Activated naive CD4-positive, alpha-beta T cell (primary cell): ENCODE measurements at regions not wholly inside any gene's neighbourhood (a gene's known extent, or its start where the extent isn't known, plus 50 kb on each side); places are given as distances from the start of the nearest gene placed in this dataset.

ENCODE experiments used
- DNase-seq, 4 experiments: peaks; one replicate each; lab custom pipeline; 2025; lab: John Stamatoyannopoulos, UW

GRCh38 chr13:74870865-74871264, 611.1 kb downstream of the TBC1D4 start:
- DNase-seq: no peak

GRCh38 chr13:74869846-74870245, 612.1 kb downstream of the TBC1D4 start:
- no peak for DNase-seq

- DNase-seq: no peak
Observed at GRCh38 chr13:74868049-74868448, 613.9 kb downstream of the TBC1D4 start.

GRCh38 chr13:74867460-74867859, 614.5 kb downstream of the TBC1D4 start:
- no peak for DNase-seq

GRCh38 chr13:74866101-74866500, 615.9 kb downstream of the TBC1D4 start:
- DNase-seq: no peak

- no peak for DNase-seq
Observed at GRCh38 chr13:74865656-74866055, 616.3 kb downstream of the TBC1D4 start.

GRCh38 chr13:74860789-74861188, 621.2 kb downstream of the TBC1D4 start:
- no peak for DNase-seq

GRCh38 chr13:74850893-74851292, 631.1 kb downstream of the TBC1D4 start:
- no peak for DNase-seq

- DNase-seq: no peak
Observed at GRCh38 chr13:74847966-74848365, 634.0 kb downstream of the TBC1D4 start.

- DNase-seq: no peak
Observed at GRCh38 chr13:74845806-74846205, 636.2 kb downstream of the TBC1D4 start.

GRCh38 chr13:74841651-74842050, 640.3 kb downstream of the TBC1D4 start:
- no peak for DNase-seq

GRCh38 chr13:74841123-74841522, 640.8 kb downstream of the TBC1D4 start:
- DNase-seq: no peak

GRCh38 chr13:74839656-74840055, 642.3 kb downstream of the TBC1D4 start:
- no peak for DNase-seq

- DNase-seq: no peak
Observed at GRCh38 chr13:74838096-74838495, 643.9 kb downstream of the TBC1D4 start.

GRCh38 chr13:74836628-74837027, 645.3 kb downstream of the TBC1D4 start:
- DNase-seq: no peak

GRCh38 chr13:74835579-74835978, 646.4 kb downstream of the TBC1D4 start:
- DNase-seq: no peak

- DNase-seq: no peak
Observed at GRCh38 chr13:74825938-74826246, 656.1 kb downstream of the TBC1D4 start.

GRCh38 chr13:74825152-74825937, 656.6 kb downstream of the TBC1D4 start:
- no peak for DNase-seq

- no peak for DNase-seq
Observed at GRCh38 chr13:74820809-74821208, 661.2 kb downstream of the TBC1D4 start.

- no peak for DNase-seq
Observed at GRCh38 chr13:74819549-74819948, 662.4 kb downstream of the TBC1D4 start.

GRCh38 chr13:74816737-74817136, 665.2 kb downstream of the TBC1D4 start:
- no peak for DNase-seq

GRCh38 chr13:74796157-74796556, 662.0 kb upstream of the KLF12 start:
- no peak for DNase-seq

GRCh38 chr13:74795526-74795925, 661.3 kb upstream of the KLF12 start:
- DNase-seq: no peak

GRCh38 chr13:74794582-74794981, 660.4 kb upstream of the KLF12 start:
- DNase-seq: no peak
